Activated CD8-positive, alpha-beta T cell treated with anti-CD3 and anti-CD28 coated beads for 36 hours (primary cell): ENCODE measurements at regions not wholly inside any gene's neighbourhood (a gene's known extent, or its start where the extent isn't known, plus 50 kb on each side); places are given as distances from the start of the nearest gene placed in this dataset.

Experiments
- ATAC-seq: fragments of 200-7000 bp; cut with Tn5 transposase; one replicate; pipeline ENCODE4 v1.10.0; 2021; ENCODE audit warnings: mild to moderate bottlenecking, moderate library complexity
- CTCF ChIA-PET: fragments of 350-600 bp; sonication (Branson Sonifier 250); formaldehyde crosslinking; loops from one replicate; lab custom pipeline; 2021; ENCODE audit warnings: antibody characterized with exemption; lab: Charles Lee
- POLR2A ChIA-PET: fragments of 350-600 bp; sonication (Branson Sonifier 250); formaldehyde crosslinking; loops from one replicate; lab custom pipeline; 2021; ENCODE audit warnings: antibody characterized with exemption; lab: Charles Lee
- DNase-seq: peaks from one replicate; pipeline ENCODE4 v3.0.0-alpha.2; 2020
- H3K27ac Mint-ChIP-seq: one replicate; pipeline ENCODE4 v1.8.0; 2021; ENCODE audit warnings: mild to moderate bottlenecking, mixed read lengths
- H3K27me3 Mint-ChIP-seq: one replicate; pipeline ENCODE4 v1.8.0; 2021; ENCODE audit warnings: mixed read lengths
- H3K36me3 Mint-ChIP-seq: one replicate; pipeline ENCODE4 v1.8.0; 2021; ENCODE audit warnings: low read depth, mixed read lengths
- H3K4me1 Mint-ChIP-seq: one replicate; pipeline ENCODE4 v1.8.0; 2021; ENCODE audit warnings: low read depth, mixed read lengths
- H3K4me3 Mint-ChIP-seq: one replicate; pipeline ENCODE4 v1.8.0; 2021; ENCODE audit warnings: mild to moderate bottlenecking, moderate library complexity, mixed read lengths
- H3K9me3 Mint-ChIP-seq: one replicate; pipeline ENCODE4 v1.8.0; 2021; ENCODE audit warnings: mixed read lengths
- CTCF ChIP-seq: fragments of 200-600 bp; IDR thresholded peaks from one replicate; pipeline ENCODE4 v1.8.0; 2022; ENCODE audit warnings: antibody characterized with exemption, mild to moderate bottlenecking
- intact Hi-C: fragments of 100-400 bp; cut with micrococcal nuclease; formaldehyde crosslinking; loops from one replicate; pipeline ENCODE4 v1.10.0; 2022

GRCh38 chr1:60866917-60867531, 215.3 kb upstream of the NFIA start:
- H3K36me3 Mint-ChIP-seq, result no peaks in the 10 kb centered on the region
- peaks cover 5% of the 10 kb centered on the region for H3K27me3 Mint-ChIP-seq
- no peaks in the 10 kb centered on the region for H3K9me3 Mint-ChIP-seq
- H3K4me1 Mint-ChIP-seq, result no peaks in the 10 kb centered on the region
- H3K27ac Mint-ChIP-seq, result no peak overlapping the region
- DNase-seq (no peak), ATAC-seq (no peak)
- intact Hi-C loops, result no loop called here
- ChIA-PET POLR2A (no interaction called here), CTCF (interaction anchor here (2.0 kb wide), 1 partner anchor 17 kb away, joined by 6 read pairs; no protein-coding TSS in a partner anchor)
- no peak overlapping the region for H3K4me3 Mint-ChIP-seq
- no peak for TF ChIP-seq CTCF

- POLR2A ChIA-PET, result no interaction called here
- H3K4me1 Mint-ChIP-seq, result no peaks in the 10 kb centered on the region
- CTCF ChIA-PET, result interaction anchor here (2.0 kb wide), 1 partner anchor 17 kb away, joined by 6 read pairs; no protein-coding TSS in a partner anchor
Measured at GRCh38 chr1:60866226-60866900, 216.0 kb upstream of the NFIA start.

GRCh38 chr1:60865166-60865565, 217.2 kb upstream of the NFIA start:
- TF ChIP-seq CTCF, result no peak
- ChIA-PET POLR2A (no interaction called here), CTCF (interaction anchor here (2.0 kb wide), 1 partner anchor 16 kb away, joined by 6 read pairs; no protein-coding TSS in a partner anchor)
- no peak for ATAC-seq
- intact Hi-C loops, result no loop called here
- H3K9me3 Mint-ChIP-seq, result no peaks in the 10 kb centered on the region
- no peaks in the 10 kb centered on the region for H3K4me1 Mint-ChIP-seq
- DNase-seq, result no peak
- no peak overlapping the region for H3K27ac Mint-ChIP-seq
- H3K36me3 Mint-ChIP-seq, result no peaks in the 10 kb centered on the region
- no peak overlapping the region for H3K4me3 Mint-ChIP-seq
- H3K27me3 Mint-ChIP-seq, result peaks cover 9% of the 10 kb centered on the region

More at GRCh38 chr1:60866226-60866900, 216.0 kb upstream of the NFIA start:
- no peak for ATAC-seq
- no peak for DNase-seq
- no peaks in the 10 kb centered on the region for H3K36me3 Mint-ChIP-seq
- intact Hi-C loops, result no loop called here
- TF ChIP-seq CTCF, result no peak
- no peaks in the 10 kb centered on the region for H3K9me3 Mint-ChIP-seq
- peaks cover 7% of the 10 kb centered on the region for H3K27me3 Mint-ChIP-seq
- no peak overlapping the region for H3K27ac Mint-ChIP-seq
- no peak overlapping the region for H3K4me3 Mint-ChIP-seq

- no peaks in the 10 kb centered on the region for H3K9me3 Mint-ChIP-seq
- H3K4me1 Mint-ChIP-seq, result no peaks in the 10 kb centered on the region
- intact Hi-C loops, result no loop called here
- TF ChIP-seq CTCF, result no peak
- H3K27ac Mint-ChIP-seq, result no peak overlapping the region
- CTCF ChIA-PET, result no interaction called here
- H3K36me3 Mint-ChIP-seq, result no peaks in the 10 kb centered on the region
- H3K4me3 Mint-ChIP-seq, result no peak overlapping the region
- H3K27me3 Mint-ChIP-seq, result peaks cover 9% of the 10 kb centered on the region
- ATAC-seq, result no peak
- DNase-seq, result no peak
- POLR2A ChIA-PET, result no interaction called here
Measured at GRCh38 chr1:60864722-60865121, 217.6 kb upstream of the NFIA start.

GRCh38 chr1:60863131-60863530, 219.2 kb upstream of the NFIA start:
- no peak for DNase-seq

More at GRCh38 chr1:60863131-60863530, 219.2 kb upstream of the NFIA start:
- intact Hi-C loops, result no loop called here
- ChIA-PET POLR2A (no interaction called here), CTCF (interaction anchor here (1.2 kb wide), 1 partner anchor 15 kb away, joined by 3 read pairs; no protein-coding TSS in a partner anchor)
- no peak overlapping the region for H3K27ac Mint-ChIP-seq
- no peak for ATAC-seq
- no peak overlapping the region for H3K4me3 Mint-ChIP-seq
- no peaks in the 10 kb centered on the region for H3K36me3 Mint-ChIP-seq
- no peaks in the 10 kb centered on the region for H3K4me1 Mint-ChIP-seq
- no peak for TF ChIP-seq CTCF
- peaks cover 4% of the 10 kb centered on the region for H3K27me3 Mint-ChIP-seq
- H3K9me3 Mint-ChIP-seq, result no peaks in the 10 kb centered on the region
